T-helper 17 cell (primary cell): ENCODE measurements at regions not wholly inside any gene's neighbourhood (a gene's known extent, or its start where the extent isn't known, plus 50 kb on each side); places are given as distances from the start of the nearest gene placed in this dataset.

Experiments used
- ATAC-seq: fragments of 150-1000 bp; cut with Tn5 transposase; 2 replicates; pipeline ENCODE4 v1.10.0; 2021; ENCODE audit warnings: mild to moderate bottlenecking, moderate library complexity
- DNase-seq, 3 donors: peaks; one replicate each; pipeline versions ENCODE4 v3.0.0 to v3.0.0-alpha.2; 2020 to 2021
- H3K9me3 ChIP-seq: one replicate; pipeline ENCODE4 v1.7.0; 2013; ENCODE audit warnings: low read length, mild to moderate bottlenecking; ENCODE audit not compliant: control insufficient read depth, poor library complexity, severe bottlenecking
- H3K27ac Mint-ChIP-seq: one replicate; pipeline ENCODE4 v1.8.0; 2022; ENCODE audit warnings: mild to moderate bottlenecking, moderate library complexity, mixed read lengths
- H3K27me3 Mint-ChIP-seq: one replicate; pipeline ENCODE4 v1.8.0; 2022; ENCODE audit warnings: mixed read lengths
- H3K36me3 Mint-ChIP-seq: one replicate; pipeline ENCODE4 v1.8.0; 2022; ENCODE audit warnings: low read depth, mixed read lengths
- H3K4me1 Mint-ChIP-seq: one replicate; pipeline ENCODE4 v1.8.0; 2022; ENCODE audit warnings: mild to moderate bottlenecking, mixed read lengths
- H3K4me3 Mint-ChIP-seq: one replicate; pipeline ENCODE4 v1.8.0; 2022; ENCODE audit warnings: mild to moderate bottlenecking, moderate library complexity, mixed read lengths

DNA sequence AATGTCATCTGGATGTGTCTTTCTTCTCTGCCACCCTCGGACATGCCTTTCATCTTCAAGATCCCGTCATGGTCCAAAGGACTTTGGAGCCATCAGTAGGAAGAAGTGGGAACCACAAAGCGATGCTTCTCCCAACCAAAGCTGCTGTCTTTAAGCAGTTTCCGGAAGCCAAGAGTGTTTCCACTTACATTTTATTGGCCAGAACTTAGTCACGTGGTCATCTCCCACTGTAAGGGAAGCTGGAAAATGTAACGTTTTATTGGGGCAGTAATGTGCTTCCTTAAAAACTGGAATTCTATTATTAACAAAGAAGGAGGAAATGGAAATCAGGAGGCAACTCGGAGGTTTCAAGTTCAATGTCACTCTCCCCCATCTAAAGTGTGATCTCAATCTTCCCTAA lies 170.8 kb downstream of the ATG4C start:
- Mint-ChIP-seq H3K27me3 (peaks cover 58% of the 10 kb centered on the region), H3K27ac (no peak overlapping the region), H3K4me3 (no peak overlapping the region), H3K4me1 (no peaks in the 10 kb centered on the region), H3K36me3 (no peaks in the 10 kb centered on the region)
- H3K9me3 ChIP-seq, result no peaks in the 10 kb centered on the region
- DNase-seq, result no peak
- no peak for ATAC-seq

DNA sequence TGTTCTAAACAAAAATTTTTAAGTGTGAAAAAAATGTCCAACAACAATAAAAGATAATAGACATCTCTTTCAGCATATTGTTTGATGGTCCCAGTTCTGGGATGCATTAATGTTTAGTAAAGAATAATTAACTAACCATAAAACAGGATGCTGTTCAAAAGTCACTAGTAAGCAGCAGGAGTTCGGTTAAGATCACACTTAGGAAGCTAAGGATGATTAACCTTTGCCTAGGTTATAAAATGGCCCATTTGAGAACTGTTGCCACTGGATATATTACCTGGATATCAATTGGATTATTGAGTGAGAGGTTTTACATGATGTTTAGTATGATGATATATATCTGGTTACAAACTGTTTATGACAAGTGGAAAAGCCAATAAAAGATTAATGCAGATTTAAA lies 171.7 kb downstream of the ATG4C start:
- Mint-ChIP-seq H3K4me1 (no peaks in the 10 kb centered on the region), H3K27me3 (peaks cover 56% of the 10 kb centered on the region), H3K36me3 (no peaks in the 10 kb centered on the region), H3K27ac (no peak overlapping the region), H3K4me3 (no peak overlapping the region)
- H3K9me3 ChIP-seq, result no peaks in the 10 kb centered on the region
- ATAC-seq (no peak), DNase-seq (no peak)

DNA sequence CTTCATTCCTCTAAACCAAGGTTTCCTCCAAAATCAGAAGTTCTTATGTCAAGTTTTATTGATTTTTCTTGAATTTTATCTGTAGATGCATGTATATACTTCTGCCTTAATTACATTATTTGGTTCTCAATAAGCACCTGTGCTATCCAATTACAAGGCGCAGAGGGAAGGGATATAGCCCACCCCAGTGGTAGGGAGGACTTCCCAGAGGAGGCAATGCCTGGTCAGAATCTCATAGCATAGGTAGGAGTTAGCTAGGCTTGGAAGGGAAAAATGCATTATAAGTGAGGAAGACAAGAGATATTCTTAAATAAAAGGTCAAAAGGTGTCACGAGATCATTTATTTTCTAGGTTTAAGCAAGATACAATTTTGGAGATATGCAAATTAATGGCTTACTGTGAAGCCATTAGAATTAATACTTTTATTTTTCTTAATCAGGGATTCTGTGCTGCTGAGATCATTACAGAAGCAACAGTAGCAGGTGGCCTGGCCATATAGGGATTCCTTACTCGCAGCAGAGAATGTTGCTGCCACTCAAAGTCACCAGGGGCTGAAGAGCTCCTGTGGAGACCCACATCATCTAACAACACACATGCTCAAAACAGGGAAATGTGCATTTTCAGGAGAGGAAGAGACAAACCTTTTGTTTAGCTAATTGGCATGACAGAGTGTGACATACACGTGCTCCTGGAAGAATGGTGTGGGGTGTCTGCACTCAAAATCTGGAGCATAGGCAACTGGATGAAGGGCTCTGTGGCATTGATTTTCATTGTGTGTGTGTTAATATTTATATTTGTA lies 178.3 kb downstream of the ATG4C start:
- H3K9me3 ChIP-seq, result no peaks in the 10 kb centered on the region
- DNase-seq, result no peak
- ATAC-seq, result no peak
- Mint-ChIP-seq H3K27ac (no peak overlapping the region), H3K4me3 (no peak overlapping the region), H3K36me3 (no peaks in the 10 kb centered on the region), H3K27me3 (peaks cover 27% of the 10 kb centered on the region), H3K4me1 (no peaks in the 10 kb centered on the region)

DNA sequence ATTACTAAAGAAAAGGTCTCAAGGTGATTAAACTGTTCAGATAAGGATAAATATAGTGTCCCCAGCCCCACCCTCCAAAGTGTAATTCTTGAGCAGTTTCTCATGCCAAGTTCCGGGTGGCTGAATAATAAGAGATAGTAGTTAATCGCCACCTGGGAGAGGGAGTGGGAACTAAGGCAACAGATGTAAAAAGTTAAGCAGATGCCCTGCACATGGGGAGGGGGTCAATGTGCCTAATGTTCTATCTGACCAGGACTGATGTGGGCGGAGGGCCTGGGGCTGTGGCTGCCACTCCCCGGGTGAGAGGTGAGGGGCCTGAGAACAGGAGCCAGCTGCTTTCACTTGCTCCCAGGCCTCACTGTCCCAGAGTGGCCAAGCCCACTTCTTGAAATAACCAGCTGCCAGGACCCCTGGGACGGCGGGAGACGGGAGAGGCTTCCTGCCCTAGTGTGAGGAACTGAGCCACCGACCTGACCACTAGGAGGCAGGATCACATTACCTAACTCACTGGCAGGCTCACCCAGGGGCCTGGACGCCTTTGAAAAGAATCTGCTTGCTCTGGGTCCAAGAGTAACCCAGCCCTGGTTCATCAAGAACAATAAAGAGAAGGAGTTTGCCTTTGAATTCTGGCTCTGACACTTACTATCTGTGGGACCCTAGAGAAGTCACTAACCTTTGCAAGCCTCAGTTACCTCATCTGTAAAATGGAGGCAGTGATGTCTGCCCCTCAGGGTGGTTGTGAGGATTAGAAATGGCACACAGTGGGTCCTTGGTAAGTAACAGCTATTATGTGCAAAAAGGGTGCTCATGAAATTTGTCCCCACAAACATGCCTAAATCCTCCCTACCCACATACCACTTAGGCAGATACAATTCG lies 179.2 kb downstream of the ATG4C start:
- peaks cover 23% of the 10 kb centered on the region for H3K27me3 Mint-ChIP-seq
- no peak for DNase-seq

DNA sequence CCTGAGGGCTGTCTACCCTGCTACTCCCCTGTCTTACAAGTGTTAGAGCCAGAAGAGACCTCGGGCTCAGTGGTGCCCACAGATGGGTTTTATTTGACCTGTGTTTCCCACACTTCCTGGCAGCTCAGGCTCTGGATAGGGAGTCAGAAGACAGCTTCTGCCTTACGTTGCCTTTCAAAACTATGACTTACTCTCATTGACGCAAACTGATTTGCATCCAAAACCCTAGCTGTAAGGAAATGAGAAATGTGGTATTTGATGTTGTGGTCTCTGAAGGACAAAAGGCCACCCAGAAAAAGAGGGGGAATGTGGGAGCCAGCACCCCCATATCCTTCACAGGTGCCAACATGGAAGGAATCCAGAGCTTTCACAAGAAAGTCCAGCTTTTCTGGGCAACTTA lies 180.2 kb downstream of the ATG4C start:
- no peak for DNase-seq
- Mint-ChIP-seq H3K4me1 (no peaks in the 10 kb centered on the region), H3K27me3 (peaks cover 22% of the 10 kb centered on the region), H3K4me3 (no peak overlapping the region), H3K27ac (no peak overlapping the region), H3K36me3 (no peaks in the 10 kb centered on the region)
- no peaks in the 10 kb centered on the region for H3K9me3 ChIP-seq
- no peak for ATAC-seq

More for the DNA sequence above, 179.2 kb downstream of the ATG4C start:
- H3K9me3 ChIP-seq, result no peaks in the 10 kb centered on the region
- H3K36me3 Mint-ChIP-seq, result no peaks in the 10 kb centered on the region
- ATAC-seq, result no peak
- no peaks in the 10 kb centered on the region for H3K4me1 Mint-ChIP-seq
- no peak overlapping the region for H3K27ac Mint-ChIP-seq
- H3K4me3 Mint-ChIP-seq, result no peak overlapping the region

DNA sequence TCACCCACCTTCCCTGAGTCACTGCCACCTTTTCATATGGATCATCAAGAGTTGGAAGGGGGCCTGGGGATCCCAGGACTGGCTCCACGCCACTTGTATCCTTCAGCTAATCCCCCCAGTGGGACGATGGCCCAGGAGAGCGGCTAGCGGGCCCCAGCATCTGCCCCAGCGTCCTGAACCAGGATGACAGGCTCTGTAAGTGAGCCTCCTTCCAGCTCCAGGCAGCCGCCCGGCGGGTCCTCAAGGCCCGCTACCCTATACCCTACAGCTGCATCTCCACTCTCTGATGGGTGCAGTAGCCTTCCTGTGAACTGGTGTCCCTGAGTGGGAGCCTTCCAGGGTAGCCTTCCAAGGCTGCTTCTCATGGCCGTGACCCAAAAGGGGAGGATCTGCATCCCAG lies 183.1 kb downstream of the ATG4C start:
- ATAC-seq, result no peak
- Mint-ChIP-seq H3K27me3 (peaks cover 17% of the 10 kb centered on the region), H3K4me1 (no peaks in the 10 kb centered on the region), H3K4me3 (no peak overlapping the region), H3K36me3 (no peaks in the 10 kb centered on the region), H3K27ac (no peak overlapping the region)
- no peaks in the 10 kb centered on the region for H3K9me3 ChIP-seq
- no peak for DNase-seq

DNA sequence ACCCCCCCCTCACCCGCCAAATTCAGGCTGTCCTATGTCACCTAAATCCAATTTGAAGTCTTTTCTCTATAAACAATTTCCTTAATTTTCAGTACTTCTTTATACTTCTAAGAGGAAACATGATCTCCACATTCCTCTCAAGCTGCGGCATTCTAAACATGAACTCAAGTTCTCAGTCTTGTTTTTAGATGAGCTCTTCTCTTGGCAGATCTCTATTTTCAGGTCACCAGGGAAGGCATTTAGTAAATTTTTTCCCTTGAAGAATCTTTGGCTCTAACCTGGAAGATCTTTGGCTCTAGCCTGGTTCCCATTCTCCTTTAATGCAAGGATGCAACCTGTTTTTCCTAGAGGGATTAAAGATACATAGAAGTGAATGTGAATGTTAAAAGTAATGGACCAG lies 193.4 kb downstream of the ATG4C start:
- no peak overlapping the region for H3K27ac Mint-ChIP-seq

DNA sequence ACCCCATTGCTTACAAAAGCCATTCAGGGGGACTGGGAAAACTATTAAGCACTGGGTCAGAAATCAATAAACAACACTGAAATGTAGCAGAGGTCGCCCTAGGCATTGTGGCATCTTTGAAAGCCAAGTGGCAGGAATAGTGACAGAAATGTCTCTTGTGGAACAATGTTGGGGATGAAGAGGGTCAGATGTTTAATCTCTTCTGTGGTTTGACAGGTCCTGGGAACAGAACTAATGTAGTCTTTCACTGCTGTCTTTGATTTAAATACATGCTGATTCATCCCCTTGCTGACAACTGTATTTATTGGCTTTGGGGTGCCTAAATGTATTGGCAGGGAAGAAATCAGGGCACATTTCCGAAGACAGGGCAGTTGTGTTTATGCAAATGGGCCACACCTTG lies 194.8 kb downstream of the ATG4C start:
- H3K4me1 Mint-ChIP-seq, result no peaks in the 10 kb centered on the region
- DNase-seq (no peak), ATAC-seq (no peak)
- no peak overlapping the region for H3K27ac Mint-ChIP-seq
- no peaks in the 10 kb centered on the region for H3K36me3 Mint-ChIP-seq
- H3K4me3 Mint-ChIP-seq, result no peak overlapping the region
- H3K27me3 Mint-ChIP-seq, result peaks cover 25% of the 10 kb centered on the region
- H3K9me3 ChIP-seq, result no peaks in the 10 kb centered on the region

More for the DNA sequence above, 193.4 kb downstream of the ATG4C start:
- no peaks in the 10 kb centered on the region for H3K9me3 ChIP-seq
- DNase-seq (no peak), ATAC-seq (no peak)
- H3K4me1 Mint-ChIP-seq, result no peaks in the 10 kb centered on the region
- no peaks in the 10 kb centered on the region for H3K36me3 Mint-ChIP-seq
- H3K4me3 Mint-ChIP-seq, result no peak overlapping the region
- H3K27me3 Mint-ChIP-seq, result peaks cover 29% of the 10 kb centered on the region

DNA sequence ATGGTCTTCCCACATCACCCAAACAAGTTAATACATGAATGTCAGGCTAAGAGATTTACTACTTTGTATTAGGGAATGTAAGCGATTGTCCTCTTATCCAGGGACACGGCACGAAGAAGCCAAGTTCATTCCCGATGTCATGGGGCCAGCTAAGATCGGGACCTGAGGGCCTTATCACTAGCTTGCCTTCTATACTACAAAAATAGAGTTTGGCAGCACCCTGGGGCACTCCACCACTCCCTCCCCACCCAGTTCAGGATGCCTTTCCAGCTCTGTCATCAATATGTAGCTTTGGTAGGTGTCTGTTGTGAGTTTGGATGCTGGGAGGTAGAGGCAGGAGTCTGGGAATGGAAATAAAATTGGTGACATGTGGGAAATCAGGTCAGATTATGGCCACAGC lies 197.5 kb downstream of the ATG4C start:
- Mint-ChIP-seq H3K27me3 (peaks cover 33% of the 10 kb centered on the region), H3K4me1 (no peaks in the 10 kb centered on the region), H3K36me3 (no peaks in the 10 kb centered on the region), H3K27ac (no peak overlapping the region), H3K4me3 (no peak overlapping the region)
- H3K9me3 ChIP-seq, result no peaks in the 10 kb centered on the region
- DNase-seq (no peak), ATAC-seq (no peak)

DNA sequence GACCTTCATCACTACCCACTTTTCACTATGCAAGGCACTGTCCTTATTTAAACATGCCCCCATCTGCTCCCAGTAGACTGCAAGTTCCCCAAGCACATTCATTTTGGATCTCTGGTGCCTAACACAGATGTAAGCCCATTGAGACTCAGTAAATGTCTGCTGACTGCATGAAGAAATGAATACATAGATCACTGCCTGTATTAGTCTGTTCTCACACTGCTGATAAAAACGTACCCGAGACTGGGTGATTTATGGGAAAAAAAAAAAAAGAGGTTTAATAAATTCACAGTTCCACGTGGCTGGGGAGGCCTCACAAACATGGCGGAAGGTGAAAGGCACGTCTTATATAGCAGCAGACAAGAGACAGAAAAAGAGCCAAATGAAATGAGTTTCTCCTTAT lies 204.9 kb downstream of the ATG4C start:
- Mint-ChIP-seq H3K4me1 (no peaks in the 10 kb centered on the region), H3K27me3 (peaks cover 16% of the 10 kb centered on the region), H3K4me3 (no peak overlapping the region), H3K27ac (no peak overlapping the region), H3K36me3 (no peaks in the 10 kb centered on the region)
- ATAC-seq, result no peak
- no peaks in the 10 kb centered on the region for H3K9me3 ChIP-seq
- no peak for DNase-seq

DNA sequence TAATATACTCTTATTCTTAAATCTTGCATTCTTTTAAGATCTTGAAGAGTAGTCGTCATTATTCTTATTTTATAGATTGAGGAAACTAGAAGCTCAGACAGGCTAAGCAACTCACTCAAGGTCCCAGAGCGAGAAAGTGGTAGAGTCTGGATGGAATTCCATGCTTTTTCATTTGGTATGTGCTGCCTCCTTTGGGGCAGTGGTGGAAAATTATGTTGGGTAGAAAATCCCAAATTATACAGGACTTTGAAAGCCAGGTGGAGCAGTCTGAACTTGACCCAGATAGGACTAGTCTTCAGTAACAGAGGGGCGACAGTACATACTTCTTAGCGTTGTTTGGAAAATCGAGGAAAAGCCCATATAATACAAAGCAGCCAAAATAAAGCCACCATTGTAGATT lies 205.6 kb downstream of the ATG4C start:
- H3K27me3 Mint-ChIP-seq, result peaks cover 16% of the 10 kb centered on the region
- ATAC-seq, result no peak
- H3K9me3 ChIP-seq, result no peaks in the 10 kb centered on the region
- no peaks in the 10 kb centered on the region for H3K4me1 Mint-ChIP-seq
- H3K27ac Mint-ChIP-seq, result no peak overlapping the region
- no peak overlapping the region for H3K4me3 Mint-ChIP-seq
- DNase-seq, result no peak
- H3K36me3 Mint-ChIP-seq, result no peaks in the 10 kb centered on the region

DNA sequence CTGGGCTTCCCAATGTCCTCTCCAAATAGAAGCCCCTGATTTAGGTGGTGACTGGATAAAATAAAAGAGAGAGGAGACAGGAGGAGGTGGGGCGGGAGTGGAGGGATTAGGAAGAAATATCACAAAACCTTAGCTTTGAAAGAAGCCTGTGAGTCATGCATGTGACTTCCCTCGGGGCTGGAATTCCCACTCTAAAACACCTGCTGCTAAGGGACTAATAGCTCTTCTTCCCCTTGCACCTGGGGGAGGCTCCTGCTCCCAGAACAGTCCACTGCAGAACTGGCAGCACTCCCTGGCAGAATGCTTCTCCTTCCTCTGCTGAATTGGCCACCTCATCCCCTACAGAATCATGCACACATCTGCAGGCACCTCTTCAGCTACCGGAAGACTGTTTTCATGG lies 207.2 kb downstream of the ATG4C start:
- Mint-ChIP-seq H3K4me1 (no peaks in the 10 kb centered on the region), H3K27me3 (peaks cover 10% of the 10 kb centered on the region), H3K4me3 (no peak overlapping the region), H3K36me3 (no peaks in the 10 kb centered on the region), H3K27ac (no peak overlapping the region)
- ATAC-seq (no peak), DNase-seq (no peak)
- H3K9me3 ChIP-seq, result no peaks in the 10 kb centered on the region

DNA sequence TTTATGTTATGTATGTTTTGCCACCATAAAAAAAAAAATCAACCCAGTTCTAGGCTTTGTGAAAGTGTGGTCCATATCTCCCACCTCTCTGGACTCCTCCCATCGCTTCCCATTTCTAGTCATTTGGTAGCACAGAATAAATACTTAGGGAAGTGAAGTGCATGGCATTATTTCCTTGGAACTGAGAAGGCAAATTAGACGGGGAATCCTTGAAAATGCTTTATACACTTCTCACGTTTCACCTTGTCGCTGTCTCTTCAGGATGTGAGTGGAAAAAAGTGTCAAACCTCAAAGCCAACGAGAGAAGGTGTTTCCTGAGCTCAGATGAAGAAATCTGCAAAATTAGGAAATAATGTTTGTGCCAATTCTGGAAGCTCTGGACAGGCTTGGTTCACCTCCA lies 209.9 kb downstream of the ATG4C start:
- Mint-ChIP-seq H3K4me1 (no peaks in the 10 kb centered on the region), H3K4me3 (no peak overlapping the region), H3K27me3 (peaks cover 20% of the 10 kb centered on the region), H3K27ac (no peak overlapping the region), H3K36me3 (no peaks in the 10 kb centered on the region)
- H3K9me3 ChIP-seq, result no peaks in the 10 kb centered on the region
- DNase-seq, result no peak
- ATAC-seq, result no peak
